ENCODE measurements at regions not wholly inside any gene's neighbourhood (a gene's known extent, or its start where the extent isn't known, plus 50 kb on each side); places are given as distances from the start of the nearest gene placed in this dataset.

GRCh38 chr10:125212150-125212809, 51.9 kb upstream of the CTBP2 start:
- BruUV-seq (replicated peaks), result no TSS peak
- DNase-seq (ENCODE audit: low spot score), result no peak
- TF ChIP-seq EZH2 (IDR thresholded peaks at IDR 0.05; ENCODE audit: borderline replicate concordance, low read depth, low read length, poor library complexity, severe bottlenecking), result no peak
- TF ChIP-seq, protein P1, sequence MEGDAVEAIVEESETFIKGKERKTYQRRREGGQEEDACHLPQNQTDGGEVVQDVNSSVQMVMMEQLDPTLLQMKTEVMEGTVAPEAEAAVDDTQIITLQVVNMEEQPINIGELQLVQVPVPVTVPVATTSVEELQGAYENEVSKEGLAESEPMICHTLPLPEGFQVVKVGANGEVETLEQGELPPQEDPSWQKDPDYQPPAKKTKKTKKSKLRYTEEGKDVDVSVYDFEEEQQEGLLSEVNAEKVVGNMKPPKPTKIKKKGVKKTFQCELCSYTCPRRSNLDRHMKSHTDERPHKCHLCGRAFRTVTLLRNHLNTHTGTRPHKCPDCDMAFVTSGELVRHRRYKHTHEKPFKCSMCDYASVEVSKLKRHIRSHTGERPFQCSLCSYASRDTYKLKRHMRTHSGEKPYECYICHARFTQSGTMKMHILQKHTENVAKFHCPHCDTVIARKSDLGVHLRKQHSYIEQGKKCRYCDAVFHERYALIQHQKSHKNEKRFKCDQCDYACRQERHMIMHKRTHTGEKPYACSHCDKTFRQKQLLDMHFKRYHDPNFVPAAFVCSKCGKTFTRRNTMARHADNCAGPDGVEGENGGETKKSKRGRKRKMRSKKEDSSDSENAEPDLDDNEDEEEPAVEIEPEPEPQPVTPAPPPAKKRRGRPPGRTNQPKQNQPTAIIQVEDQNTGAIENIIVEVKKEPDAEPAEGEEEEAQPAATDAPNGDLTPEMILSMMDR (conservative IDR thresholded peaks at IDR 0.05; ENCODE audit: low read depth, low read length), result no peak
- Histone ChIP-seq H3K4me1 (ENCODE audit: insufficient read depth, low read length, poor library complexity, severe bottlenecking) (peaks cover 5% of the 10 kb centered on the region), H3K36me3 (ENCODE audit: insufficient read depth, low read length, poor library complexity, severe bottlenecking) (no peaks in the 10 kb centered on the region), H3K9me3 (ENCODE audit: low read depth, low read length, poor library complexity, severe bottlenecking) (no peaks in the 10 kb centered on the region), H3K27ac (ENCODE audit: low read depth, low read length, poor library complexity, severe bottlenecking) (no peak overlapping the region), H3K27me3 (replicated peaks; ENCODE audit: insufficient read depth, low read depth, low read length, poor library complexity) (no peaks in the 10 kb centered on the region), H3K4me3 (ENCODE audit: low read depth, low read length, poor library complexity, severe bottlenecking) (no peak overlapping the region)
- ChIA-PET POLR2A (ENCODE audit: low non-redundant PET) (no interaction called here), CTCF (no interaction called here)
- intact Hi-C loops (cut with micrococcal nuclease; ENCODE audit: unreplicated experiment), result no loop called here
